Astrocyte (in vitro differentiated cells and primary cell): ENCODE measurements at regions not wholly inside any gene's neighbourhood (a gene's known extent, or its start where the extent isn't known, plus 50 kb on each side); places are given as distances from the start of the nearest gene placed in this dataset.

Source experiments
- CTCF ChIP-seq: IDR thresholded peaks from 2 replicates; pipeline ENCODE4 v1.5.1; 2011; ENCODE audit warnings: low read depth, mild to moderate bottlenecking, inconsistent platforms, low read length, moderate library complexity; ENCODE audit not compliant: insufficient read depth
- EZH2 ChIP-seq: IDR thresholded peaks from 2 replicates; pipeline ENCODE4 v1.6.1; 2012; ENCODE audit warnings: mild to moderate bottlenecking, low read length, inconsistent platforms; ENCODE audit not compliant: insufficient read depth

- no peak for TF ChIP-seq CTCF
- TF ChIP-seq EZH2: no peak
Observed at GRCh38 chr20:7748624-7749023, 191.6 kb downstream of the HAO1 start.
